GM12874 (cell line): ENCODE measurements at regions not wholly inside any gene's neighbourhood (a gene's known extent, or its start where the extent isn't known, plus 50 kb on each side); places are given as distances from the start of the nearest gene placed in this dataset.

Experiments used
- TF ChIP-seq, protein P1 (sequence below): IDR thresholded peaks from 2 replicates; pipeline ENCODE4 v1.5.1; 2011; ENCODE audit warnings: low read depth, mild to moderate bottlenecking, control low read depth, low read length, moderate library complexity; ENCODE audit not compliant: insufficient read depth

GRCh38 chr5:103486739-103487138 is 75.8 kb downstream of the NUDT12 start:
- TF ChIP-seq, protein P1, sequence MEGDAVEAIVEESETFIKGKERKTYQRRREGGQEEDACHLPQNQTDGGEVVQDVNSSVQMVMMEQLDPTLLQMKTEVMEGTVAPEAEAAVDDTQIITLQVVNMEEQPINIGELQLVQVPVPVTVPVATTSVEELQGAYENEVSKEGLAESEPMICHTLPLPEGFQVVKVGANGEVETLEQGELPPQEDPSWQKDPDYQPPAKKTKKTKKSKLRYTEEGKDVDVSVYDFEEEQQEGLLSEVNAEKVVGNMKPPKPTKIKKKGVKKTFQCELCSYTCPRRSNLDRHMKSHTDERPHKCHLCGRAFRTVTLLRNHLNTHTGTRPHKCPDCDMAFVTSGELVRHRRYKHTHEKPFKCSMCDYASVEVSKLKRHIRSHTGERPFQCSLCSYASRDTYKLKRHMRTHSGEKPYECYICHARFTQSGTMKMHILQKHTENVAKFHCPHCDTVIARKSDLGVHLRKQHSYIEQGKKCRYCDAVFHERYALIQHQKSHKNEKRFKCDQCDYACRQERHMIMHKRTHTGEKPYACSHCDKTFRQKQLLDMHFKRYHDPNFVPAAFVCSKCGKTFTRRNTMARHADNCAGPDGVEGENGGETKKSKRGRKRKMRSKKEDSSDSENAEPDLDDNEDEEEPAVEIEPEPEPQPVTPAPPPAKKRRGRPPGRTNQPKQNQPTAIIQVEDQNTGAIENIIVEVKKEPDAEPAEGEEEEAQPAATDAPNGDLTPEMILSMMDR, result no peak

DNA sequence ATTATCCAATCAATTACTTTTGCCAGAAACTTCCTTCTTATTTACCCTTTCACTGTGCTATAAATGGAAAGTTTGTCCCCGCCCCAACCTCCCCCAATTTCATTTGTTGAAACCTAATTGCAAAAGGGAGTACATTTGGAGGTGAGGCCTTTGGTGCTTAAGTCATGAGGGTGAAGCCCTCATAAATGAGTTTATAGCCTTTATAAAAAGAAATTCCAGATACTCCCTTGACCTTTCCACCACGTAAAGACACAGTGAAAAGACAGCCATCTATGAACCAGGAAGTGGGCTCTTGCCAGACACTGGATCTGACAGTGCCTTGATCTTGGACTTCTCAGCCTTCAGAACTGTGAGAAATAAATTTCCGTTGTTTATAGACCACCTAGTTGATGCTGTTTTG is 82.3 kb downstream of the NUDT12 start:
- TF ChIP-seq, protein P1, result no peak

GRCh38 chr5:103477678-103478077 is 84.9 kb downstream of the NUDT12 start:
- TF ChIP-seq, protein P1, result no peak

DNA sequence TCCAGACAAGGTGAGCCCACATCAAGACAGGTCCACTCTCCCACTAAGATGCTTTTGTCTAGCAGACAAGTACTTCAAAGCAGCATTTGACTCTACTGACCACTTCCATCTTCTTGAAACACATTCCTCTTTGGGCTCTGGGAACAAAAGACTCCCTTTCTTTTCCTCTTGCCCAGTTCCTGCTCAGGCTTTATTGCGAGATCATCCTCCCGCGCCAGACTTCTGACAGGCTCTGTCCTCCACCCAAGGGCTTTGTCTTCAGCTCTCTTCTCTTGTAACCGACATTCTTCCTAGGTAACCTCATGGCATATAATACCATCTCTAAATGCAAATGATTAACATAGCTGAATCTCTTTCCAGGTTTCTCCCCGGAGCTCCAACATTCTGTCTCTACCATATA is 85.8 kb downstream of the NUDT12 start:
- TF ChIP-seq, protein P1, result no peak

DNA sequence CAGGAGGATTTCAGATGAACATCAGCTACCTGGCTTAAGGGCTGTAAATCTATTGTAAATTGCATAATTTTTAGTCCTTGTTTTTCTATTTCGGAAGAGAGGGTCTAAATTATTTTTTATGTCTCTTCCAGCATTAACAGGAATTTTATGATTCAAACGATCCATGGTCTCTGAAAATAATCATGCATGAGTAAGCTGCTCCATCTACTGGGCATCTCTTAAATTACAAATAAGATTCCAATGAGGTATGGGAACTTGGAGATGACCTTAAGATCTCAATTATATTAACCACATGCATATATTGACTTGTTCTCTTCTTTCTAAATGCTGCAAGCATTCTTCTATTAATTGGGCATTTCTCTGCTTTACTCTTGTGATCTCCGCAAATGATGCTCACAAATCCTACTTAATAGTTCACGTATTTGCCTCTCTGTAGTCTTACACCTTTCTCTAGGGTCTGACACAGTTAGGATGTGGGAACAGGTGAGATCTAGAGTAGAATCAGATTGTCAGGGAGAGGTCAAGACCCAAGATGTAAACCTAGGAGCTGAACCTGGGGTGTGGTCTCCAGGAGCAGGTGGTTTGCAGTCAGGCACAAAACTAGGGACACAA is 86.9 kb downstream of the NUDT12 start:
- TF ChIP-seq, protein P1, result peak; percentile 31; the same call in 1 of the 2 replicates

DNA sequence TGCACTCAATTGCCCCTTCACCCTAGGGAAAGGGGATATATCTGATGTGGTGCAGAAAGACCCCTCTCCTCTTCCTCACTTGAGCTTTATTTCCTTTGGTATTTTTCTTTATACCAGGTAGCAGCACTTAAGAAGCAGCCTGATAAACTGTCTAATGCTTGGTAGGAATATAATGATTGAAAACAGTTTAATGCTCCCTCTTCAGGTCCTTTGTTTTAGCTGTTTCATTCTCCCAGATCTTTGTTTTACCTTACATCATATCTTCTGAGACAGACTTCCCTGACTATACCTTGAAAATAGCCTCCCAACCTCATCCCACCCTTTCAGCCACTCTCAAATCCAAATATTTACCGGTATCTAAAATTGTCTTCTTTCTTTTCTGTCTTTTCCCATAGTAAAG is 87.9 kb downstream of the NUDT12 start:
- TF ChIP-seq, protein P1, result no peak

GRCh38 chr5:103473725-103474124 is 88.9 kb downstream of the NUDT12 start:
- TF ChIP-seq, protein P1, result no peak

GRCh38 chr5:103472830-103473229 is 89.8 kb downstream of the NUDT12 start:
- TF ChIP-seq, protein P1, result no peak
